ENCODE measurements at regions not wholly inside any gene's neighbourhood (a gene's known extent, or its start where the extent isn't known, plus 50 kb on each side); places are given as distances from the start of the nearest gene placed in this dataset.
"Not testable (repeated sequence)": the region's sequence is repeated elsewhere in the genome, so short reads cannot be mapped to it uniquely, and the experiment has no call there.

DNA sequence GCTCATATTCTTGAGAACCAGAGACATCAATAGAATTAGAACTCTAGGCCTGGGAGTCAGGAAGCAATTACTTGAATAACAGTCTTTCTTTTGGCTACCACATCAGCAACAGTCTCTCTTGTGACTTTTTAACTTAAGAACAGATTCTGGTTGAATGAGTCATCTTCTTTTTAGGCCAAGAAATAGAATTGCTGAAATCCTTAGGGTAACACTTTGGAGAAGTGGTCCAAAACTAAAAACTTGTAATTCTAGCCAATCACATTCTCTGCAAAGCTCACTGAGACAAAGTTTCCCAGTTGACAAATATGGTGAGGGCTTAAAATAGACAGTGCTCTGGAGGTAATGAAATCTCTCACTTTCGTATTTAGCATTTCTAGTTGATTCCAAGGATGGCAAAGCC, 238.0 kb downstream of the SHOX2 start:
- peaks cover 6% of the 10 kb centered on the region for H3K27me3 Mint-ChIP-seq

DNA sequence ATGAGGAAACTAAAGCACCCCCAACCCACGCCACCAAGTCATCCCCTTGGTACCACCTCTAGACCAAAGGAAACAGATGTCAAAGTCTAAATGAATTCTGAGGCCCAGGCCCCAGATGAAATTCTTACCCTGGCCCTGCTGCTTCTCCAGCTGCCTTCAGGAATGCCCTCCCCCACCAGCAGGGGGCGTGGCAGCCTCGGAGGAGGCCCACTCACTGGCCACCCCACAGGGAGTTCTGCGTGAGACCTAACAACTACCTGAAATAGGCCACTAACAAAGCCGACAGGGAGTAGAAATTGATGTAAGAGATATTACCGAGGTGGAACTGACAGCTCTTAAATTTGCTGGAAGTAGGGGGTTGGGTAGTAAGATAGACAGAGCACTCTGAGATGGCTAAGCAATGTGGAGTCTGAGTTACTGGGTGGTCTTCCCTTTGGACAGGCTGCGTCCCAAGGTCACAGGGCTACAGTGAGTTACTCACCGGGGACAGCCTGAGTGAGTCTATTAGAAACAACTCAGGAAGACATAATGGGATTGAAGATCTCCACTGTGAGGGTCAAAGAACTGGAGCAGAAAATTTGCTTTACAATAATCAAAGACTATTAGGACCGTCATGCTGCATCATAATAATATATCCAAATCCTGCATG, 240.7 kb downstream of the SHOX2 start:
- DNase-seq (ENCODE audit: low spot score in 2 of 2) (no peak), ATAC-seq (replicated peaks; ENCODE audit: extremely low read depth, poor library complexity, severe bottlenecking) (no peak)
- Mint-ChIP-seq H3K36me3 (ENCODE audit: insufficient read depth) (no peaks in the 10 kb centered on the region), H3K9me3 (no peaks in the 10 kb centered on the region), H3K27me3 (peaks cover 10% of the 10 kb centered on the region), H3K4me3 (no peak overlapping the region), H3K4me1 (no peaks in the 10 kb centered on the region), H3K27ac (ENCODE audit: low read depth) (no peak overlapping the region)

More for the DNA sequence above, 238.0 kb downstream of the SHOX2 start:
- no peak overlapping the region for H3K4me3 Mint-ChIP-seq
- H3K4me1 Mint-ChIP-seq, result no peaks in the 10 kb centered on the region
- ATAC-seq (replicated peaks; ENCODE audit: extremely low read depth, poor library complexity, severe bottlenecking) (no peak), DNase-seq (ENCODE audit: low spot score in 2 of 2) (no peak)
- no peaks in the 10 kb centered on the region for H3K36me3 Mint-ChIP-seq (ENCODE audit: insufficient read depth)
- H3K27ac Mint-ChIP-seq (ENCODE audit: low read depth), result no peak overlapping the region
- no peaks in the 10 kb centered on the region for H3K9me3 Mint-ChIP-seq

DNA sequence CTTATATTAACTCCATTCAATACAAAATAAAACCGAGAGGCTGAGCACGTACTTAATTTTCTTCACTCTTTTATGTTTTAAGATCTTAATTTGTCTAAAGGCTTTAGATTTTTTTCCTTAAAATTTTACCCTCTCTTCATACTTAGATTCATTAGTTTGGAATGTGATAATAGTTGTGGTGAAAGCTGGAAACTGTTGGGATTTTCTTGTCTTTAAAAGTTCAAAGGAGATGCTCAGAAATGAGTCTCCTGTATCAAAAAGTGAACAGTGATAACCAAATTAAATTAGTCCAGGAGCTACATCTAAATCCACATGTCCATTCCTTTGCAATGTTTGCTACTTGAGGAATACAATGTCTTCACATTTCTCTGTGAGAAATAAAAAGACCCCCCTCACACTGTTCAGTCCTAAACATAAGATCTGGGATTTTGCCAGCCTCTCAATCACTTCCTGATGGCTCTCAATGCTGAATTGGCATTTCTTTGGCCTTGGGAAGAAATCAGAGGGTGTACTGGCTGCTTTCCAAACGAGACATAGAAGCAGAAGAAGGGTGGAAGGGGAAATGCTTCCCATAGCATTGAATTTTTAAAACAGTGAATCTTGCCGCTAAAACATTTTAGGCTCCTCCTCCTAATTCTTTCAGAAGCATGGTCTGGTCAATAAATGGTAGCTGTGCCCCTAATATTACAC, 245.0 kb downstream of the SHOX2 start:
- H3K4me1 Mint-ChIP-seq, result no peaks in the 10 kb centered on the region
- H3K36me3 Mint-ChIP-seq (ENCODE audit: insufficient read depth), result no peaks in the 10 kb centered on the region
- no peak for DNase-seq (ENCODE audit: low spot score in 2 of 2)
- H3K4me3 Mint-ChIP-seq, result no peak overlapping the region
- no peak for ATAC-seq (replicated peaks; ENCODE audit: extremely low read depth, poor library complexity, severe bottlenecking)
- peaks cover 10% of the 10 kb centered on the region for H3K27me3 Mint-ChIP-seq
- no peak overlapping the region for H3K27ac Mint-ChIP-seq (ENCODE audit: low read depth)
- H3K9me3 Mint-ChIP-seq, result no peaks in the 10 kb centered on the region

DNA sequence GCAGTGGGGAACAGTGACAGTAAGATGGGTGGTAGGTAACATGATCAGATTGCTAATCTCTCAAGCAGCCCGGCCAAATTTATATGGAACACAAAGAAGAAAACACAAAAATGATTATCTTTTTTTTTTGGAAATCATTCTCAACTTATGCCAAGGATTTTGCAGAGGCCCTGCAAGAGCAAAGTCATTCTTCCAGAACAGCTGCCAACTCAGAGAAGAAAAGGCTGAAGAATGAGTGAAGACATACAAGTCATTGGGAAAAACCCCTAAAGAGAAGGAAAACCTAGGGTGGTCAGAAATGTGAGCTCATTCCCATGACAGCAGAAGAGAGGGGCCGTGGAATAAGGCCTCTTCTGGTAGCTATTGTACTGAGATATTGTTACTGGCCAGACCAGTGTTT, 246.7 kb downstream of the SHOX2 start:
- ATAC-seq (replicated peaks; ENCODE audit: extremely low read depth, poor library complexity, severe bottlenecking) (no peak), DNase-seq (ENCODE audit: low spot score in 2 of 2) (no peak)
- Mint-ChIP-seq H3K4me1 (no peaks in the 10 kb centered on the region), H3K27me3 (peaks cover 10% of the 10 kb centered on the region), H3K9me3 (no peaks in the 10 kb centered on the region), H3K36me3 (ENCODE audit: insufficient read depth) (no peaks in the 10 kb centered on the region), H3K4me3 (no peak overlapping the region), H3K27ac (ENCODE audit: low read depth) (no peak overlapping the region)

DNA sequence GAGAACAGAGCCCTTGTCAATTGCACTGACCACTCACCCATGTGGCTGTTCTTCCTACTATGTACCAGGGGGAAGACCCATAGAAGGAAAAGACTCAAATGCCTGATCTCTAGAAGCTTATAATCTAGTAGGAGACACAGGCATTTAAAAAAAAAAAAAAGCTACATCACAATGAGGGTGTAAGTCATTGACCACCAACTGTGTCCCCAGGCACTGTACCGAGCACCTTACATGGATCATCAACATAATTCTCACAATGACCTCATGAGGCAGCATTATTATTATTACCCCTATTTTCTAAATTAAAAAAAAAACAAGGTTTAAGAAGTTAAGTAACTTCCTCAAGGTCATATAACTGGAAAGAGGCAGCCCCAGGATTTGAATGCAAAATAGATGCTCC, 247.4 kb downstream of the SHOX2 start:
- Mint-ChIP-seq H3K36me3 (ENCODE audit: insufficient read depth) (no peaks in the 10 kb centered on the region), H3K9me3 (no peaks in the 10 kb centered on the region), H3K4me3 (no peak overlapping the region), H3K4me1 (no peaks in the 10 kb centered on the region), H3K27me3 (peaks cover 10% of the 10 kb centered on the region), H3K27ac (ENCODE audit: low read depth) (no peak overlapping the region)
- DNase-seq (ENCODE audit: low spot score in 2 of 2) (no peak), ATAC-seq (replicated peaks; ENCODE audit: extremely low read depth, poor library complexity, severe bottlenecking) (no peak)

DNA sequence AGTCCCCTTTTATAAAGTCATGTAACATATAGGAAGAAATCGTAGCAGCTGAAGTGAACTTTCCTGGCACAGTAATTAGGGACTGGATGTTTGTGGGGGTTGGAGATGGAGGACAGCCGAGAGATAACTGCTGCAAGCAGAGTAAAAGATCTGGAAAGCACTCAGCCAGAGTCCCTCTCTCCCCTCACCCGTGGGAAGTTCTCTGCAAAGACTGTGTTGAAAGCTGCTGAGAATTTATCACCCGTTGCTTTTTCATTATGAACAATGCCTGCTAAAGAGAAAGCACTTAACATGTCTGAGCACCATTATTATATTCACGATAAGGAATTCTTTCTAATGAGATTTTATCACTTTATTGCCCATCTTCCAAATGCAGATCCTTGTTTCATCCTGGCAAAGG, 248.8 kb downstream of the SHOX2 start:
- no peaks in the 10 kb centered on the region for H3K36me3 Mint-ChIP-seq (ENCODE audit: insufficient read depth)
- ATAC-seq (replicated peaks; ENCODE audit: extremely low read depth, poor library complexity, severe bottlenecking) (no peak), DNase-seq (ENCODE audit: low spot score in 2 of 2) (no peak)
- no peaks in the 10 kb centered on the region for H3K4me1 Mint-ChIP-seq
- no peaks in the 10 kb centered on the region for H3K9me3 Mint-ChIP-seq
- H3K27me3 Mint-ChIP-seq, result no peaks in the 10 kb centered on the region
- no peak overlapping the region for H3K4me3 Mint-ChIP-seq
- no peak overlapping the region for H3K27ac Mint-ChIP-seq (ENCODE audit: low read depth)

DNA sequence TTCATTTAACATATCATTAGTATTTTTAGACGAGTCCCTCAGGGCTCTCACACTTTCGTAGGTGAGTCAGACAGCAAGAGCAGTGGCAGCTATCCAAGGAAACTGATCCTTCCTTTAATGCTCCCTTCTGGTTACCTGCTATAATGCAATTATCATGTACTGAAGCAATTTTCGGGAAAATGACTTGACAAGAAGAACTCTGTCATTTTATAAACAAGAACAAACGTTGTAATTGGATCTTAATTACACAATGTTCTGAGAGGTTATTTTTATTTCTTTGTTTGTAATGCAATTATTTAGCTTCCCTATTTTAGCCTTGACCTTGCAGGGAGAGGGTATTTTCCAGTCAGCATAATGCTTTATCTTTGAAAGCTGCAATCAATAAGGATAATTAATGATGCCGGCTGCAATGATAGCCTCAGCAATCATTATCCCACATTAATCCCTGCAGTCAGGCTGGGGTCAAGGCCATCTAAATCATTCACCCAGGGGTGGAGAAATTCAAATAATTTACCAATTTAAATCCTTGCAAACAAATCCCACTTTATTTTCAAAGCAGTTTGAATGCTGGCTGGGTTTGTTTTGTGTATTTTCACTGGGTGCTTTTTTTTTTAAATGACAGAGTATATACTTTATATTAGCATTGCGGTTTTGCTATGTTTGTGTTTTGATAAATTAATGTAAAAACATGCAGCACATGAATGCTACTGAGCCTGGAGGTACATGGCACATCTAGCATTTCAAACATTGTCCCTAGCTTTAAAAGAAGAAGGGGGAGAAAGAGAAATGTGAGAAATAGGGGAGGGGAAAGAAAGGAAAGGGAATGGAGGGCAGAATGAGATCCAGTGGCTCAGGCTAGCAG, 249.9 kb downstream of the SHOX2 start:
- Mint-ChIP-seq H3K36me3 (ENCODE audit: insufficient read depth) (no peaks in the 10 kb centered on the region), H3K27me3 (no peaks in the 10 kb centered on the region), H3K27ac (ENCODE audit: low read depth) (no peak overlapping the region), H3K9me3 (no peaks in the 10 kb centered on the region), H3K4me3 (no peak overlapping the region), H3K4me1 (no peaks in the 10 kb centered on the region)
- DNase-seq (ENCODE audit: low spot score in 2 of 2), result no peak
- ATAC-seq (replicated peaks; ENCODE audit: extremely low read depth, poor library complexity, severe bottlenecking), result no peak

DNA sequence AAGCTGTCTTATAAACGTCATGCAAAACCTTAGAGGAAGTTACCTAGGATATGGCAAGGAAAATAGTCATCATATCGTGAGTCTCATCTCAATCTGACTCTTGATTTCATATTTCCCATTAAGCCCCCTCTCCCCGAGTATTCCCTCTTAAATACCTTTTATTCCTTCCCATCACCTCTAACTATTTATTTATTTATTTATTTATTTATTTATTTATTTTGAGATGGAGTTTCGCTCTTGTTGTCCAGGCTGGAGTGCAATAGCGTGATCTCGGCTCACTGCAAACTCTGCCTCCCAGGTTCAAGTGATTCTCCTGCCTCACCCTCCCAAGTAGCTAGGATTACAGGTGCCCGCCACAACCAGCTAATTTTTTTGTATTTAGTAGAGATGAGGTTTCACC, 260.4 kb downstream of the SHOX2 start:
- ATAC-seq (replicated peaks; ENCODE audit: extremely low read depth, poor library complexity, severe bottlenecking); H3K4me3 Mint-ChIP-seq; H3K9me3 Mint-ChIP-seq; H3K27ac Mint-ChIP-seq (ENCODE audit: low read depth); DNase-seq (ENCODE audit: low spot score in 2 of 2); H3K4me1 Mint-ChIP-seq; H3K36me3 Mint-ChIP-seq (ENCODE audit: insufficient read depth); H3K27me3 Mint-ChIP-seq: not testable (repeated sequence)

DNA sequence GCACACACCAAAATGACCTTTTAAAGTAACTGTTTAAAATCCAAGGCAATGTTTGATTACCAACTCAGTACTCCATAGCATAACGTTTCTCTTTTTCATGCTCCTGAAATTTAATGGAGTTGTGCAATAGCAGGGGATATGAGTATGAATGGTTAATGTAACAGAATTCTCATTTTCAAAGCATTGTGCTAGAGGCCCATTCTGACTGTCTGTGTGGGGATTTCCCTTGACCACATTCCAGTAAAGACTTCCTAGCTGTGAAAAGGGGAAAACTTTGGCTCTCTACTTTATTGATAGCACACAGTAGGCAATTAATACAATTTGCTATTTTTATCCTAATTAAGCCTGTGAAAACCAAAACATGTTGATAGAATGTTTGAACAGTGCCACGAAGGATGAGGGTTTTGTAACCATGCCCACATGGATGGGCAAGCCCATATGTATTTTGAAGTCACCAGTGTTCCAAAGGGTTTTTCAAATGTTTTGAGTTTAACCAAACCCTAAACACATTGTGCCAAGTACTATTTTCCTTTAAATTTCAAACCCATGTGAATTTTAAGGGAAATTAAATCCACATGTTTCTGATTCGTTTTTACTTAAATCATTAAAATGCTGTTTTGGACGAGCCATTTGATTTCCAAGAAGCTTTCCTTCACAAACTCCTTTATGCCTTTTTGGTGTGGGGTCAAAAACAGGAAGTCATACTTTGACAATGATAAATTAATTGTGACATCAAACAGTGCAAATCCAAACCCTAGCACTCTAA, 261.2 kb downstream of the SHOX2 start:
- ATAC-seq (replicated peaks; ENCODE audit: extremely low read depth, poor library complexity, severe bottlenecking), result no peak
- H3K27me3 Mint-ChIP-seq, result no peaks in the 10 kb centered on the region
- DNase-seq (ENCODE audit: low spot score in 2 of 2), result no peak
- H3K36me3 Mint-ChIP-seq (ENCODE audit: insufficient read depth), result no peaks in the 10 kb centered on the region
- no peaks in the 10 kb centered on the region for H3K9me3 Mint-ChIP-seq
- H3K4me3 Mint-ChIP-seq, result no peak overlapping the region
- no peak overlapping the region for H3K27ac Mint-ChIP-seq (ENCODE audit: low read depth)
- H3K4me1 Mint-ChIP-seq, result no peaks in the 10 kb centered on the region

DNA sequence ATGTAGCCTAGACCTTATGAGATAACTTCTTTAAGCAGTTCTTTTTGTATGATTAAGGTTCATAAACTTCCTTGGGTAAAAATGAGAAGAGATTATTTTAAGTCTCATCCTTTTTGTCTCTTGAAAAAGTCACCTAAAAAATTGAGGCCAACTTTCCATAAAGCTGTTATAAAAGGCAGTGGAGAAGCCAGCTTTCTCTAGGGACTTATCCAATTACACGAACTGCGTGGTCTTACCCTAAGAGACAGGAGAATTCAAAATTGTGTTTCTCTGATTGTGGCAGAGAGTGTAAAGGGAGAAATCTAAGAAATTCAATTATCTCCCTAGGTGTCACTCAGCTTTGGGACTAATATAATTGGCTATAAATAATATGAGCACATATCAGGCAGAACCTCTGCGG, 262.0 kb downstream of the SHOX2 start:
- DNase-seq (ENCODE audit: low spot score in 2 of 2) (no peak), ATAC-seq (replicated peaks; ENCODE audit: extremely low read depth, poor library complexity, severe bottlenecking) (no peak)
- Mint-ChIP-seq H3K4me3 (no peak overlapping the region), H3K36me3 (ENCODE audit: insufficient read depth) (no peaks in the 10 kb centered on the region), H3K4me1 (no peaks in the 10 kb centered on the region), H3K27me3 (no peaks in the 10 kb centered on the region), H3K27ac (ENCODE audit: low read depth) (no peak overlapping the region), H3K9me3 (no peaks in the 10 kb centered on the region)

DNA sequence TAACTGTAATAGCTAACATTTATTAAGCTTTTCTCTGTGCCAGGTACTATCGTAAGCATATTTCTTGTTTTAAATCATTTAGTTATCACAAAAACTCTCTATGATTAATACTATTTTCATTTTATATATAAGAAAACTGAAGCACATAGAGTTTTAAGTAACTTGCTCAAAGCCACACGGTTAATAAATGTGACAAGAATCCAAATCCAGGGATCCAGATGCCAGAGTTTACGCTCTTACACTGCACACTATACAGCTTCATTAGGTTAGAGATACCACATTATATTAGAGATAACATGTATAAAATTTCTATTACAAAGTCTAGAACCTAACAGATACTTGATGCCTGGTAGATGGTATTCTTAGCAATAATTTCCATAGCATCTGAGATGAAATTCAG, 265.2 kb downstream of the SHOX2 start:
- H3K36me3 Mint-ChIP-seq (ENCODE audit: insufficient read depth), result no peaks in the 10 kb centered on the region
- no peak for ATAC-seq (replicated peaks; ENCODE audit: extremely low read depth, poor library complexity, severe bottlenecking)
- no peak overlapping the region for H3K27ac Mint-ChIP-seq (ENCODE audit: low read depth)
- H3K4me1 Mint-ChIP-seq, result no peaks in the 10 kb centered on the region
- H3K4me3 Mint-ChIP-seq, result no peak overlapping the region
- H3K27me3 Mint-ChIP-seq, result no peaks in the 10 kb centered on the region
- no peaks in the 10 kb centered on the region for H3K9me3 Mint-ChIP-seq
- no peak for DNase-seq (ENCODE audit: low spot score in 2 of 2)

DNA sequence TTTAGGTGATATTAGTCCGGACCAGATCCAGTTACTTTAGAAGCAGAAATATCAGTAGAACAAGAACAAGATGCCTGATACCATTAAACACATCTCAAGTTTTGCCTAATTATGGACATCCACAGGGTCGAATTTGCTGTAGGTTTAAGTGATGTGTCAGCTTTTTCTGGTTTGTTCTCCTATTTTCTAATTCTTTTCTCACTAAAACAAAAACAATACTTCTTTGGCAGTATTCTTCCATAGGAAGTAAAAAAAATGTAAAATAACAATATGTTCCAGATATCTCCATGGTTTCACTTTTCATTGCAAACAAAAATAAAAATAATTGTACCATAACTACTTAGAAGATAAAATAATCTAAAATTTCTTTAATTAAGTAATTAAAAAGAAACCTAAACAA, 265.7 kb downstream of the SHOX2 start:
- Mint-ChIP-seq H3K9me3 (no peaks in the 10 kb centered on the region), H3K4me3 (no peak overlapping the region), H3K27me3 (peaks cover 3% of the 10 kb centered on the region), H3K27ac (ENCODE audit: low read depth) (no peak overlapping the region), H3K4me1 (no peaks in the 10 kb centered on the region), H3K36me3 (ENCODE audit: insufficient read depth) (no peaks in the 10 kb centered on the region)
- no peak for DNase-seq (ENCODE audit: low spot score in 2 of 2)
- ATAC-seq (replicated peaks; ENCODE audit: extremely low read depth, poor library complexity, severe bottlenecking), result no peak

Data from central memory CD8-positive, alpha-beta T cell (primary cell).